Right lobe of liver (tissue), 4 donors: ENCODE measurements at regions not wholly inside any gene's neighbourhood (a gene's known extent, or its start where the extent isn't known, plus 50 kb on each side); places are given as distances from the start of the nearest gene placed in this dataset.
"Not testable (repeated sequence)": the region's sequence is repeated elsewhere in the genome, so short reads cannot be mapped to it uniquely, and the experiment has no call there.

Source experiments
- POLR2A ChIP-seq: fragments of 450-650 bp; IDR thresholded peaks from one replicate; pipeline ENCODE4 v1.6.1; 2017; ENCODE audit warnings: antibody characterized with exemption, mild to moderate bottlenecking
- TF ChIP-seq, protein P1 (sequence below), 4 donors: fragments of 200-600 bp in 3 of 4; fragments of 450-650 bp in 1 of 4; IDR thresholded peaks; one replicate each; pipeline versions ENCODE4 v1.5.1 to v1.8.0; 2016 to 2022; ENCODE audit warnings: antibody characterized with exemption in 4 of 4, mild to moderate bottlenecking in 2 of 4
- donor health status: DM: no; HTN: no; CAD: no.
- donor health status: DM: no; HTN: no; CAD: no.
- donor health status: DM: no; HTN: yes; CAD: no.

DNA sequence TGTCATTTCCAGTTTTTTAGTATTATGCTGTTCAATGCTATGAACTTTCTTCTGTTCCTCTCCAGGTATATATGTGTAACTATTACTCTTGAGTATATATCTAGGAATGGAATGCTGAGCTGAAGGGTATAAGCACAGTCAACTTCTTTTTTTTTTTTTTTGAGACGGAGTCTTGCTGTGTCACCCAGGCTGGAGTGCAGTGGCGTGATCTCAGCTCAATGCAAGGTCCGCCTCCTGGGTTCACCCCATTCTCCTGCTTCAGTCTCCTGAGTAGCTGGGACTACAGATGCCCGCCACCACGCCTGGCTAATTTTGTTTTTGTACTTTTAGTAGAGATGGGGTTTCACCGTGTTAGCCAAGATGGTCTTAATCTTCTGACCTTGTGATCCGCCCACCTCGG, 110.5 kb downstream of the DACT1 start:
- TF ChIP-seq, protein P1, sequence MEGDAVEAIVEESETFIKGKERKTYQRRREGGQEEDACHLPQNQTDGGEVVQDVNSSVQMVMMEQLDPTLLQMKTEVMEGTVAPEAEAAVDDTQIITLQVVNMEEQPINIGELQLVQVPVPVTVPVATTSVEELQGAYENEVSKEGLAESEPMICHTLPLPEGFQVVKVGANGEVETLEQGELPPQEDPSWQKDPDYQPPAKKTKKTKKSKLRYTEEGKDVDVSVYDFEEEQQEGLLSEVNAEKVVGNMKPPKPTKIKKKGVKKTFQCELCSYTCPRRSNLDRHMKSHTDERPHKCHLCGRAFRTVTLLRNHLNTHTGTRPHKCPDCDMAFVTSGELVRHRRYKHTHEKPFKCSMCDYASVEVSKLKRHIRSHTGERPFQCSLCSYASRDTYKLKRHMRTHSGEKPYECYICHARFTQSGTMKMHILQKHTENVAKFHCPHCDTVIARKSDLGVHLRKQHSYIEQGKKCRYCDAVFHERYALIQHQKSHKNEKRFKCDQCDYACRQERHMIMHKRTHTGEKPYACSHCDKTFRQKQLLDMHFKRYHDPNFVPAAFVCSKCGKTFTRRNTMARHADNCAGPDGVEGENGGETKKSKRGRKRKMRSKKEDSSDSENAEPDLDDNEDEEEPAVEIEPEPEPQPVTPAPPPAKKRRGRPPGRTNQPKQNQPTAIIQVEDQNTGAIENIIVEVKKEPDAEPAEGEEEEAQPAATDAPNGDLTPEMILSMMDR (IDR thresholded peaks at IDR 0.05): not testable (repeated sequence)
- TF ChIP-seq POLR2A: not testable (repeated sequence)
